Calu3 (cell line): ENCODE measurements at regions not wholly inside any gene's neighbourhood (a gene's known extent, or its start where the extent isn't known, plus 50 kb on each side); places are given as distances from the start of the nearest gene placed in this dataset.
A peak's percentile ranks its signal among the peaks of the same experiment; 100 is the strongest.

Source experiments
- BruUV-seq: library from RNA; stranded (reverse); fragments of 400-500 nt; replicated peaks from 2 replicates; lab custom pipeline; 2021; lab: Mats Ljungman, UMichigan
- CTCF ChIA-PET: fragments of 300-600 bp; sonication (Branson Sonifier 250); formaldehyde crosslinking; loops from one replicate; lab custom pipeline; 2022; ENCODE audit warnings: antibody characterized with exemption; lab: Charles Lee
- DNase-seq: peaks from one replicate; pipeline ENCODE4 v3.0.0; 2022
- H3K27ac Mint-ChIP-seq: one replicate; pipeline ENCODE4 v1.8.0; 2022; ENCODE audit warnings: mixed read lengths; ENCODE audit not compliant: unreplicated experiment
- H3K27me3 Mint-ChIP-seq: one replicate; pipeline ENCODE4 v1.8.0; 2022; ENCODE audit warnings: mixed read lengths; ENCODE audit not compliant: unreplicated experiment
- H3K36me3 Mint-ChIP-seq: one replicate; pipeline ENCODE4 v1.8.0; 2022; ENCODE audit warnings: mild to moderate bottlenecking, moderate library complexity, mixed read lengths; ENCODE audit not compliant: insufficient read depth, unreplicated experiment
- H3K4me1 Mint-ChIP-seq: one replicate; pipeline ENCODE4 v1.8.0; 2022; ENCODE audit warnings: mild to moderate bottlenecking, low read depth, mixed read lengths; ENCODE audit not compliant: unreplicated experiment
- H3K4me3 Mint-ChIP-seq: one replicate; pipeline ENCODE4 v1.8.0; 2022; ENCODE audit warnings: mild to moderate bottlenecking, low read depth, moderate library complexity, mixed read lengths; ENCODE audit not compliant: unreplicated experiment
- H3K9me3 Mint-ChIP-seq: one replicate; pipeline ENCODE4 v1.8.0; 2022; ENCODE audit warnings: low read depth, mixed read lengths; ENCODE audit not compliant: unreplicated experiment
- intact Hi-C: fragments of 100-400 bp; cut with micrococcal nuclease; formaldehyde crosslinking; loops from one replicate; pipeline ENCODE4 v1.10.0; 2022; ENCODE audit not compliant: unreplicated experiment
- TF ChIP-seq, protein P1 (sequence below): fragments of 200-600 bp; IDR thresholded peaks from one replicate; pipeline ENCODE4 v1.8.0; 2022; ENCODE audit warnings: antibody characterized with exemption; ENCODE audit not compliant: unreplicated experiment

DNA sequence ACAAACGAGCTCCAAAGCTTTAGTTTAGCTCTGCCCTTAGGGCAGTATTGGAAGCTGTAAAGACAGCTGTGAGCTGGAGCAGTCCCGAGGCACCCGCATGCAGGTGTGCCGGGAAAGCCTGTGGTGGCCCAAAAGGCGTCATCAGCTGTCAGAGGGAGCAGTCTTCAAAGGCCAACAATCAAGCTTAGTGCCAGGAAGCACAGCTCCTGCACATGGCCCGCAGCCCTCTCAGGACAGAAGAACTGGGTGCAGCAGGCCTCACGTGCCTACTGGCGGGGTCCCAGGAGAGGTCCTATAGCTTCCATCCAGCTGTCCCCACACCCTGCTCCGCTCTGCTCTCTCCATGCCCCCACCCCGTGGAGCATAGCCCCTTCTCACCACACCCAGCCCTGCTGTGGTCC, 92.2 kb upstream of the TRIM2 start:
- peaks cover 11% of the 10 kb centered on the region for H3K4me1 Mint-ChIP-seq
- CTCF ChIA-PET, result no interaction called here
- DNase-seq, result no peak
- H3K4me3 Mint-ChIP-seq, result no peak overlapping the region
- no peaks in the 10 kb centered on the region for H3K36me3 Mint-ChIP-seq
- H3K27me3 Mint-ChIP-seq, result no peaks in the 10 kb centered on the region
- H3K27ac Mint-ChIP-seq, result no peak overlapping the region
- intact Hi-C loops, result no loop called here
- H3K9me3 Mint-ChIP-seq, result no peaks in the 10 kb centered on the region
- no TSS peak for BruUV-seq
- TF ChIP-seq, protein P1, sequence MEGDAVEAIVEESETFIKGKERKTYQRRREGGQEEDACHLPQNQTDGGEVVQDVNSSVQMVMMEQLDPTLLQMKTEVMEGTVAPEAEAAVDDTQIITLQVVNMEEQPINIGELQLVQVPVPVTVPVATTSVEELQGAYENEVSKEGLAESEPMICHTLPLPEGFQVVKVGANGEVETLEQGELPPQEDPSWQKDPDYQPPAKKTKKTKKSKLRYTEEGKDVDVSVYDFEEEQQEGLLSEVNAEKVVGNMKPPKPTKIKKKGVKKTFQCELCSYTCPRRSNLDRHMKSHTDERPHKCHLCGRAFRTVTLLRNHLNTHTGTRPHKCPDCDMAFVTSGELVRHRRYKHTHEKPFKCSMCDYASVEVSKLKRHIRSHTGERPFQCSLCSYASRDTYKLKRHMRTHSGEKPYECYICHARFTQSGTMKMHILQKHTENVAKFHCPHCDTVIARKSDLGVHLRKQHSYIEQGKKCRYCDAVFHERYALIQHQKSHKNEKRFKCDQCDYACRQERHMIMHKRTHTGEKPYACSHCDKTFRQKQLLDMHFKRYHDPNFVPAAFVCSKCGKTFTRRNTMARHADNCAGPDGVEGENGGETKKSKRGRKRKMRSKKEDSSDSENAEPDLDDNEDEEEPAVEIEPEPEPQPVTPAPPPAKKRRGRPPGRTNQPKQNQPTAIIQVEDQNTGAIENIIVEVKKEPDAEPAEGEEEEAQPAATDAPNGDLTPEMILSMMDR, result no peak

DNA sequence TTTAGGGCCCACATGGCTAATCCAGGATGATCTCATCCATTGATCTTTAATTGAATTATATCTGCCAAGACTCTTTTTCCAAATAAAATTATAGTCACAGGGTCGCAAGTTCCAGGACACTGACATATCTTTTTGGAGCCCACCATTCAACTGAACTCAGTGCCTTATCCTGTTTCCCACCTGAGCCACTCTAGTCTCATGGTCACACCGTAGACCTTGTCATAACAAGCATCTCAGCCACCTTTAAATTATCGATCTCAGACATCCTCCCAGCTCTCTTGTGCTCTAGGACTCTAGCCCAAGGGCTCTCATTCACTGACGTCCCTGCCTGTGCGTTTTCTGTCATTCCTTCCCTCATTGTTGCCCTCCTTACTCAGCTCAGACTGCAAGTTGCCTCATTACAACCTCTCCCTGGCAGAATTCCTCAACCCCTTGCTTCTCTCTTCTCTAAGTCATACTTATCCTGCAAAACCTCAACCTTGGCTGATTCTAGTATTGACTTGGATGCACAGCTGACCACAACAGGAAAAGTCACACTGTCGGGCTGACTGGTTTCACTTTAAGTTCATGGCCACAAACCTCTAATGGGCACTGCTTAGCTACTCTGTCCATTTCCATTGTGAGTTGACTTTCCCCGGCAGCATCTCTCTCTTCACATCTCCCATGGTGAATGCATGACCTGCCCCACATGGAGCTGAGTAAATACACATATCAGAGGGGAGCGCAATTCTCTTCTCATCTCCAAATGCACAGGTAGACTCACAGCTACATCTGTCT, 91.0 kb upstream of the TRIM2 start:
- Mint-ChIP-seq H3K27me3 (no peaks in the 10 kb centered on the region), H3K4me3 (no peak overlapping the region), H3K27ac (no peak overlapping the region), H3K9me3 (no peaks in the 10 kb centered on the region), H3K4me1 (peaks cover 14% of the 10 kb centered on the region), H3K36me3 (no peaks in the 10 kb centered on the region)
- intact Hi-C loops, result no loop called here
- TF ChIP-seq, protein P1, result no peak
- CTCF ChIA-PET, result no interaction called here
- no peak for DNase-seq
- no TSS peak for BruUV-seq

DNA sequence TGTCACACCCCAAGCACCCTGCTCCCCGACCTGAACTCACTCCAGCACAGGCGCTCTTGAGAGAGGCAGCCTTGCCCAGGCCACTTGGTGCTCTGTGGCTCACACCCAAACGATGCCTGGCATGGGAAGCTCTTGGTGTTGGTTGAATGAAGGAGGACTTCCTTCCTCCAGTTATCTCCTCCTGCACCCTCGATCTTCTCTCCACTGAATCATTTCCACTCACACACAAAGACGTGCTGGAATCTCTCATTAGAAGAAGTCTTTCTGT, 90.5 kb upstream of the TRIM2 start:
- Mint-ChIP-seq H3K4me1 (peaks cover 19% of the 10 kb centered on the region), H3K27me3 (no peaks in the 10 kb centered on the region), H3K9me3 (no peaks in the 10 kb centered on the region), H3K27ac (no peak overlapping the region), H3K36me3 (no peaks in the 10 kb centered on the region), H3K4me3 (no peak overlapping the region)
- CTCF ChIA-PET, result no interaction called here
- intact Hi-C loops, result no loop called here
- TF ChIP-seq, protein P1, result no peak
- BruUV-seq, result no TSS peak
- no peak for DNase-seq

DNA sequence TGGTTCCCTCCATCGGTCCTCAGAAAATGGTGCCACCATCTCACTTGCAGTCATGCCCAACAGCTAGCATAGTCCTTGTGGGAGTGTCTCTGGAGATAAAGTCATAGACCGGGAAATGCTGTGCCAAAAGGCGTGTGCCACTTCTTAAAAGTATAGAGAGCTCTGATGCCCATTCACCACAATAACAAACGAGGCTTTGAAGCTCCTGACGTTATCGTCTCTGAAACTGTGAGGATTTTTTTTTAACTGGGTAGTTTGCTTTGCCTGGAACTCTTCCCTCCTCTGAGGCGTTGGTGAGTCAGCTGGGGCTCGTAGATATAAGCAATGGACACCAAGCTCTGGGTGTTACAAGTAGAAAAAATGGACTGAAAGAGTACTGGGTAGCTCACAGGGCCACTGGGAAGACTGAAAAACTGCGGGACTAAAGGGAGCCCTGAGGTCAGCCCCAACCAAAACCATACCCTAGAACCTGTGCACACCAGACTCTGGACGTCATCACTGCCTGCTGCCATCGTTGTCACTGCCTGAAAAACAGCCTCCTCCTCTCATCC, 89.4 kb upstream of the TRIM2 start:
- CTCF ChIA-PET, result interaction anchor here (0.6 to 1.9 kb wide), 4 partner anchors 13 to 227 kb away, joined by 3 to 4 read pairs (median 4); no protein-coding TSS in a partner anchor
- Mint-ChIP-seq H3K27ac (no peak overlapping the region), H3K27me3 (no peaks in the 10 kb centered on the region), H3K4me1 (peaks cover 28% of the 10 kb centered on the region), H3K36me3 (no peaks in the 10 kb centered on the region), H3K4me3 (no peak overlapping the region), H3K9me3 (no peaks in the 10 kb centered on the region)
- DNase-seq, result peak; percentile 12
- TF ChIP-seq, protein P1, result no peak
- intact Hi-C loops, result no loop called here
- no TSS peak for BruUV-seq
